ENCODE measurements at regions not wholly inside any gene's neighbourhood (a gene's known extent, or its start where the extent isn't known, plus 50 kb on each side); places are given as distances from the start of the nearest gene placed in this dataset.
A peak's percentile ranks its signal among the peaks of the same experiment; 100 is the strongest.

- FAIRE-seq: no peak
Measured at GRCh38 chr9:79812099-79812498, 240.3 kb downstream of the TLE4 start.

GRCh38 chr9:79809931-79810330, 238.2 kb downstream of the TLE4 start:
- Histone ChIP-seq H3K4me1 (ENCODE audit: control insufficient read depth, extremely low read depth, insufficient read depth, low read length) (peaks cover 23% of the 10 kb centered on the region), H3K9me1 (replicated peaks; ENCODE audit: control insufficient read depth, extremely low read depth, insufficient read depth, low read length) (no peaks in the 10 kb centered on the region), H2AFZ (ENCODE audit: low read depth, low read length) (no peak overlapping the region), H3K4me2 (ENCODE audit: insufficient read depth, low read length) (peak overlapping the region; percentile 80), H3K36me3 (ENCODE audit: control insufficient read depth in 2 of 2, extremely low read depth in 1 of 2, insufficient read depth in 2 of 2, low read length in 2 of 2) (no peaks in the 10 kb centered on the region), H3K79me2 (ENCODE audit: control insufficient read depth, insufficient read depth, low read length) (no peaks in the 10 kb centered on the region), H3K9me3 (replicated peaks; ENCODE audit: control insufficient read depth, insufficient read depth, low read length) (no peaks in the 10 kb centered on the region), H3K9ac (replicated peaks; ENCODE audit: extremely low read depth, insufficient read depth, low read length) (no peak overlapping the region), H4K20me1 (replicated peaks; ENCODE audit: control insufficient read depth, extremely low read depth, insufficient read depth, low read length) (no peaks in the 10 kb centered on the region), H3K4me3 (replicated peaks in 1 of 3; ENCODE audit: insufficient read depth in 1 of 3, low read depth in 1 of 3, low read length in 3 of 3) (peak overlapping the region in 1 of 3 experiments; percentile 44), H3K27me3 (ENCODE audit: control insufficient read depth in 2 of 2, insufficient read depth in 2 of 2, low read length in 2 of 2) (no peaks in the 10 kb centered on the region), H3K27ac (ENCODE audit: insufficient read depth, low read depth, low read length) (peak overlapping the region; percentile 31)
- intact Hi-C loops (cut with micrococcal nuclease): loop anchor here (1.0 to 10.0 kb wide), 3 partner anchors 8 to 145 kb away; no protein-coding TSS in a partner anchor
- FAIRE-seq: peak; percentile 85
- dilution Hi-C loops (cut with MboI; ENCODE audit: extremely low pct_ligation_motif_present, low sequenced_read_pairs): no loop called here
- POLR2A ChIA-PET: no interaction called here
- DNase-seq (ENCODE audit: low read depth, low spot score): peak; percentile 72
- BruUV-seq (replicated peaks): no TSS peak
- TF ChIP-seq EZH2 (IDR thresholded peaks at IDR 0.05; ENCODE audit: borderline replicate concordance, low read depth, low read length, severe bottlenecking): no peak
- peak; percentile 50 for TF ChIP-seq FOS (IDR thresholded peaks at IDR 0.05; ENCODE audit: borderline replicate concordance, insufficient read depth, low read length)
- CTCF ChIA-PET: interaction anchor here (1.0 kb wide), 3 partner anchors 8 to 52 kb away, joined by 3 to 4 read pairs (median 3); no protein-coding TSS in a partner anchor

More at GRCh38 chr9:79812099-79812498, 240.3 kb downstream of the TLE4 start:
- no peaks in the 10 kb centered on the region for H4K20me1 ChIP-seq (replicated peaks; ENCODE audit: control insufficient read depth, extremely low read depth, insufficient read depth, low read length)
- H3K4me2 ChIP-seq (ENCODE audit: insufficient read depth, low read length): peak overlapping the region; percentile 49
- no peak for DNase-seq (ENCODE audit: low read depth, low spot score)
- no peak for TF ChIP-seq JUN (IDR thresholded peaks at IDR 0.05; ENCODE audit: borderline replicate concordance, insufficient read depth, insufficient read length, low read depth)
- H3K79me2 ChIP-seq (ENCODE audit: control insufficient read depth, insufficient read depth, low read length): no peaks in the 10 kb centered on the region
- H3K36me3 ChIP-seq (ENCODE audit: control insufficient read depth in 2 of 2, extremely low read depth in 1 of 2, insufficient read depth in 2 of 2, low read length in 2 of 2): no peaks in the 10 kb centered on the region
- intact Hi-C loops (cut with micrococcal nuclease): no loop called here
- no peak overlapping the region for H3K4me3 ChIP-seq (replicated peaks in 1 of 3; ENCODE audit: insufficient read depth in 1 of 3, low read depth in 1 of 3, low read length in 3 of 3)
- no TSS peak for BruUV-seq (replicated peaks)
- H3K9me1 ChIP-seq (replicated peaks; ENCODE audit: control insufficient read depth, extremely low read depth, insufficient read depth, low read length): no peaks in the 10 kb centered on the region
- dilution Hi-C loops (cut with MboI; ENCODE audit: extremely low pct_ligation_motif_present, low sequenced_read_pairs): no loop called here
- H3K27me3 ChIP-seq (ENCODE audit: control insufficient read depth in 2 of 2, insufficient read depth in 2 of 2, low read length in 2 of 2): peaks cover 0 to 2% of the 10 kb centered on the region in 2 experiments
- H3K9me3 ChIP-seq (replicated peaks; ENCODE audit: control insufficient read depth, insufficient read depth, low read length): no peaks in the 10 kb centered on the region
- peaks cover 23% of the 10 kb centered on the region for H3K4me1 ChIP-seq (ENCODE audit: control insufficient read depth, extremely low read depth, insufficient read depth, low read length)
- H3K9ac ChIP-seq (replicated peaks; ENCODE audit: extremely low read depth, insufficient read depth, low read length): no peak overlapping the region
- no peak overlapping the region for H2AFZ ChIP-seq (ENCODE audit: low read depth, low read length)
- no peak overlapping the region for H3K27ac ChIP-seq (ENCODE audit: insufficient read depth, low read depth, low read length)
- CTCF ChIA-PET: interaction anchor here (1.0 kb wide), 1 partner anchor 11 kb away, joined by 6 read pairs; no protein-coding TSS in a partner anchor
- POLR2A ChIA-PET: interaction anchor here (0.7 kb wide), 1 partner anchor 192 kb away, joined by 5 read pairs; no protein-coding TSS in a partner anchor
